ENCODE measurements at regions not wholly inside any gene's neighbourhood (a gene's known extent, or its start where the extent isn't known, plus 50 kb on each side); places are given as distances from the start of the nearest gene placed in this dataset.

DNA sequence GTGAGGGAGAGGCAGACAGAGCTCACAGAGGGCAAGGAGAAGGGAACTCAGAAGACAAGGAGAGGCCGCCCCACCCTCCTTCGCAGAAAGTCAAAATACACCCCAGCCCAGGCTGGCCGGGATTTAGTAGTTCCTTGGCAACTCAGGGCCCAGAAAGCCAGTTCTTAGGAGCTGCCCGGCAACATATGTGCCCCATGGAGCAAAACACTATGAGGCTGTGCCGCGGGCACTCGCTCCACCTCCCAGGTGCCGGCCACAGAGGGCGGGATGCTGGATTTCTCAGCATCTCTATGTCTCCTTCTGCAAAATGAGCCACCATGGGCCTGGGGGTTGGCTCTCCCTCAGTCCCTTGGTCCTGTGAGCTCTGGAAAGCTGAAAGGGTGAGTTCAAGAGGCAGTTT lies 93.8 kb upstream of the CACNA1A start:
- Histone ChIP-seq H4K20me1 (ENCODE audit: insufficient read depth, low read length, poor library complexity, severe bottlenecking) (no peaks in the 10 kb centered on the region), H3K36me3 (ENCODE audit: insufficient read depth, low read length) (no peaks in the 10 kb centered on the region), H3K9me2 (replicated peaks; ENCODE audit: low read depth, low read length) (no peaks in the 10 kb centered on the region), H3K79me2 (ENCODE audit: insufficient read depth, low read length) (no peaks in the 10 kb centered on the region), H3F3A (ENCODE audit: low read depth) (no peaks in the 10 kb centered on the region), H3K4me3 (ENCODE audit: low read length, poor library complexity, severe bottlenecking) (no peak overlapping the region), H3K9me3 (ENCODE audit: insufficient read depth, low read depth, low read length) (no peaks in the 10 kb centered on the region), H3K9ac (ENCODE audit: low read depth, low read length, poor library complexity, severe bottlenecking) (no peak overlapping the region), H3K4me2 (ENCODE audit: low read depth, low read length, poor library complexity, severe bottlenecking) (no peak overlapping the region), H3K4me1 (ENCODE audit: insufficient read depth, low read length, poor library complexity, severe bottlenecking) (no peaks in the 10 kb centered on the region), H2AFZ (ENCODE audit: low read length) (no peak overlapping the region), H3K27me3 (ENCODE audit: insufficient read depth, low read length, poor library complexity, severe bottlenecking) (no peaks in the 10 kb centered on the region)
- TF ChIP-seq EZH2phosphoT487 (IDR thresholded peaks at IDR 0.05; ENCODE audit: borderline replicate concordance), result no peak
- TF ChIP-seq, protein P1, sequence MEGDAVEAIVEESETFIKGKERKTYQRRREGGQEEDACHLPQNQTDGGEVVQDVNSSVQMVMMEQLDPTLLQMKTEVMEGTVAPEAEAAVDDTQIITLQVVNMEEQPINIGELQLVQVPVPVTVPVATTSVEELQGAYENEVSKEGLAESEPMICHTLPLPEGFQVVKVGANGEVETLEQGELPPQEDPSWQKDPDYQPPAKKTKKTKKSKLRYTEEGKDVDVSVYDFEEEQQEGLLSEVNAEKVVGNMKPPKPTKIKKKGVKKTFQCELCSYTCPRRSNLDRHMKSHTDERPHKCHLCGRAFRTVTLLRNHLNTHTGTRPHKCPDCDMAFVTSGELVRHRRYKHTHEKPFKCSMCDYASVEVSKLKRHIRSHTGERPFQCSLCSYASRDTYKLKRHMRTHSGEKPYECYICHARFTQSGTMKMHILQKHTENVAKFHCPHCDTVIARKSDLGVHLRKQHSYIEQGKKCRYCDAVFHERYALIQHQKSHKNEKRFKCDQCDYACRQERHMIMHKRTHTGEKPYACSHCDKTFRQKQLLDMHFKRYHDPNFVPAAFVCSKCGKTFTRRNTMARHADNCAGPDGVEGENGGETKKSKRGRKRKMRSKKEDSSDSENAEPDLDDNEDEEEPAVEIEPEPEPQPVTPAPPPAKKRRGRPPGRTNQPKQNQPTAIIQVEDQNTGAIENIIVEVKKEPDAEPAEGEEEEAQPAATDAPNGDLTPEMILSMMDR (conservative IDR thresholded peaks at IDR 0.05; ENCODE audit: low read length), result no peak

DNA sequence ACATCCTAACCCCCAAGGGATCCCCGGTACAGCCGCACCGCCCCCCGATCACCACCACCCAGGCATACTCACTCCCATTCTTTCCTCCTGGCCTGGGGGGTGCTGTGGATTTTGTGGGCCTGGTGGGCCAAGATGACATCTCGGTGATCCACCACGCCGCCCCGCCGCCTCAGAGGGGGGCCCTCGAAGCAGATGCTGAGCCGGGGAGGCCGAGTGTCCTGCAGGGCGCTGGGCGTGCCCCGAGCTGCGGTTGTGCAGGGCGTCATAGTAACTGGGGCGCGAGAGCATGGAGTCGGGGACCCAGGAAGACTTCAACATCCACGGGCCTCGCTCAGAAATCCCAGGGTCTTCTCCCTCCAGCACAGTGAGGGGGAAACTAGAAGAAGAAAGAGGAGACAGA lies 93.4 kb upstream of the CACNA1A start:
- H2AFZ ChIP-seq (ENCODE audit: low read length), result no peak overlapping the region

DNA sequence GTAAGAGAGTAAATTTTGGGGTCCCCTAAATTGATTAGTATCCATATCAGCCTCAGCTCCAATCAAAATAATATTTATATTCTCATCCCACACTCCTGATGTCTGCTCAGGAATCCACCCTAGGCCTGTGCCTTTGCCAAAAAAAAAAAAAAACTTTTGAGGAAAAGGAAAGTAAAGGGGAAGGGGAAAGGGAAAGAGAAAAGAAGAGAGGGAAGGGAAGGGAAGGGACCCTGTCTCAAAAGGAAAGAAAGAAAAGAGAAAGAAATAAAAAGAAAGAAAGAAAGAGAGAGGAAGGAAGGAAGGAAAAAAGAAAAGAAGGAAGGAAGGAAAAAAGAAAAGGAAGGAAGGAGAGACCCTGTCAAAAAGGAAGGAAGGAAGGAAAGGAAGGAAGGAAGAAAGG lies 91.8 kb upstream of the CACNA1A start:
- H3K4me2 ChIP-seq (ENCODE audit: low read depth, low read length, poor library complexity, severe bottlenecking), result peak overlapping the region; percentile 19
- H3K79me2 ChIP-seq (ENCODE audit: insufficient read depth, low read length), result no peaks in the 10 kb centered on the region
- no peak for TF ChIP-seq EZH2phosphoT487 (IDR thresholded peaks at IDR 0.05; ENCODE audit: borderline replicate concordance)
- TF ChIP-seq, protein P1 (conservative IDR thresholded peaks at IDR 0.05; ENCODE audit: low read length), result no peak
- H3K27me3 ChIP-seq (ENCODE audit: insufficient read depth, low read length, poor library complexity, severe bottlenecking), result no peaks in the 10 kb centered on the region
- 0 out of 2 replicates have a peak overlapping the region, but pooled peaks have one; percentile 46 for H2AFZ ChIP-seq (ENCODE audit: low read length)
- H3F3A ChIP-seq (ENCODE audit: low read depth), result no peaks in the 10 kb centered on the region
- no peaks in the 10 kb centered on the region for H3K9me2 ChIP-seq (replicated peaks; ENCODE audit: low read depth, low read length)
- H4K20me1 ChIP-seq (ENCODE audit: insufficient read depth, low read length, poor library complexity, severe bottlenecking), result no peaks in the 10 kb centered on the region
- H3K36me3 ChIP-seq (ENCODE audit: insufficient read depth, low read length), result no peaks in the 10 kb centered on the region
- no peak overlapping the region for H3K4me3 ChIP-seq (ENCODE audit: low read length, poor library complexity, severe bottlenecking)
- H3K9ac ChIP-seq (ENCODE audit: low read depth, low read length, poor library complexity, severe bottlenecking), result no peak overlapping the region
- H3K4me1 ChIP-seq (ENCODE audit: insufficient read depth, low read length, poor library complexity, severe bottlenecking), result no peaks in the 10 kb centered on the region
- H3K9me3 ChIP-seq (ENCODE audit: insufficient read depth, low read depth, low read length), result no peaks in the 10 kb centered on the region

More for the DNA sequence above, 93.4 kb upstream of the CACNA1A start:
- H3K4me3 ChIP-seq (ENCODE audit: low read length, poor library complexity, severe bottlenecking), result no peak overlapping the region
- H3K36me3 ChIP-seq (ENCODE audit: insufficient read depth, low read length), result no peaks in the 10 kb centered on the region
- H3F3A ChIP-seq (ENCODE audit: low read depth), result no peaks in the 10 kb centered on the region
- no peaks in the 10 kb centered on the region for H4K20me1 ChIP-seq (ENCODE audit: insufficient read depth, low read length, poor library complexity, severe bottlenecking)
- no peak for TF ChIP-seq EZH2phosphoT487 (IDR thresholded peaks at IDR 0.05; ENCODE audit: borderline replicate concordance)
- TF ChIP-seq, protein P1 (conservative IDR thresholded peaks at IDR 0.05; ENCODE audit: low read length), result no peak
- no peaks in the 10 kb centered on the region for H3K9me3 ChIP-seq (ENCODE audit: insufficient read depth, low read depth, low read length)
- no peaks in the 10 kb centered on the region for H3K4me1 ChIP-seq (ENCODE audit: insufficient read depth, low read length, poor library complexity, severe bottlenecking)
- H3K79me2 ChIP-seq (ENCODE audit: insufficient read depth, low read length), result no peaks in the 10 kb centered on the region
- H3K9ac ChIP-seq (ENCODE audit: low read depth, low read length, poor library complexity, severe bottlenecking), result no peak overlapping the region
- H3K4me2 ChIP-seq (ENCODE audit: low read depth, low read length, poor library complexity, severe bottlenecking), result no peak overlapping the region
- no peaks in the 10 kb centered on the region for H3K9me2 ChIP-seq (replicated peaks; ENCODE audit: low read depth, low read length)
- H3K27me3 ChIP-seq (ENCODE audit: insufficient read depth, low read length, poor library complexity, severe bottlenecking), result no peaks in the 10 kb centered on the region
